HG03108 (cell line): ENCODE measurements at regions not wholly inside any gene's neighbourhood (a gene's known extent, or its start where the extent isn't known, plus 50 kb on each side); places are given as distances from the start of the nearest gene placed in this dataset.
"Not testable (repeated sequence)": the region's sequence is repeated elsewhere in the genome, so short reads cannot be mapped to it uniquely, and the experiment has no call there.

Experiments
- ATAC-seq: cut with Tn5 transposase; IDR thresholded peaks from one replicate; pipeline ENCODE4 v1.9.1; 2021; ENCODE audit warnings: moderate library complexity; ENCODE audit not compliant: unreplicated experiment

DNA sequence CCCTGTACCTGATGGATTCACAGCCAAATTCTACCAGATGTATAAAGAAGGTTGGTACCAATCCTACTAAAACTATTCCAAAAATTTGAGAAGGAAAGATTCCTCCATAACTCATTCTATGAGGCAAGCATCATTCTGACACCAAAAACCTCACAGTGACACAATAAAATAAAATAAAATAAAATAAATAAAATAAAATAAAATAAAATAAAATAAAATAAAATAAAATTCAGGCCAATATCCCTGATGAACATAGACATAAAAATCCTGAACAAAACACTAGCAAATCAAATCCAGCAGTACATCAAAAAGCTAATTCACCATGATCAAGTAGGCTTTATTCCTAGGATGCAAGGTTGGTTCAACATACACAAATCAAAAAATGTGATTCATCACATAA is 108.1 kb downstream of the PROX1 start:
- not testable (repeated sequence) for ATAC-seq

DNA sequence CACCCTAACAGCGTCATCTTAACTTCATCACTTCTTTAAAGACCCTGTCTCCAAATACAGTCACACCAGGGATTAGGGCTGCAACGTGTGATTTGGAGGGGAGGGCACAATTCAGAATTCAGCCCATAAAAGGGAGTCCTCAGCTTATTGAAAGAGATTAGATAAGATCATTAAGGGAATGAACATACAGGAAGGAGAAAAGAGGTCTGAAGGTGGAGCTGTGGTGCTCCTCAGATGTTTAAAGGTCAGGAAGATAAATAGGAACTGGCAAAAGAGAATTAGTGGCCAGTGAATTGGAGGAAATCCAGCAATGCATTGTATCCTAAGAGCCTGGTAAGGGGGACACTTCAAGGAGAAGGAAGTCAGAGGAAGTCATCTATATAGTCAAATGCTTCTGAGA is 113.5 kb downstream of the PROX1 start:
- ATAC-seq, result no peak

DNA sequence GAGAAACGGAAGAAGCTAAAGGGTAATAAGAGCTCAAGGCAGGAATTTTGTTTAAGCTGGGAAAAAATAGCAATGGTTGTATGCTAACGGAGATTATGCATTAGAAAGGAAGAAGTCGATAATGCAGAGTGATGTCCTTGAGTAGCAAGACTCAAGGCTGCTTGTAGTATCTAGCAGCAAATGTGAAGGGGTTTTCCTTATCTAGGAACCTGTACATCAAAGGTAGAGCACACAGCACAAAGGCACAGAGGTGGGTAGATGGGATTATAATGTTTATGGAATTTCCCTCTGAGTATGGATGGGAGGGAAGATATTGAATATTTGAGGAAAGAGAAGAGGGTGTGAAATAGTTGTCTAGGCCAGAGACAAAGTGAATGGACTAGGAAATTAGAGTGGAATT is 114.1 kb downstream of the PROX1 start:
- ATAC-seq, result no peak

DNA sequence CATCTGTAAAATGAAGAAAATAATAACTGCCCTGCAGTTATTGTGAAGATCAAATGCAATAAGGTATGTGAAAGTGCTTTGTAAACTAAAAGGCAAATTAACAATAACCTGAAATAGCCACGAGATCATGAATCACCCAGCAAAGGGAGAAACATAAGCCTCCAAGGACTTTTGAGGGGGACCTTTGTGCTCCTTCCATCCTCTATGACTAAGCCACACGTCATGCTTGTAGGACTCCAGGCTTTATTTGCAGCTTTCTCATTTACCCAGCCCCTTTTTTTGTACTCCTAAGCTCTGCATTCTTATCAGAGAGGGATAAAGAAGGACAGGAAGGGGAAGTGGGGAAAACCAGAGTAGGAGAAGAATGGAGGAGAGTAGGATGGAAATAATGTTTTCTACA is 115.1 kb downstream of the PROX1 start:
- no peak for ATAC-seq

DNA sequence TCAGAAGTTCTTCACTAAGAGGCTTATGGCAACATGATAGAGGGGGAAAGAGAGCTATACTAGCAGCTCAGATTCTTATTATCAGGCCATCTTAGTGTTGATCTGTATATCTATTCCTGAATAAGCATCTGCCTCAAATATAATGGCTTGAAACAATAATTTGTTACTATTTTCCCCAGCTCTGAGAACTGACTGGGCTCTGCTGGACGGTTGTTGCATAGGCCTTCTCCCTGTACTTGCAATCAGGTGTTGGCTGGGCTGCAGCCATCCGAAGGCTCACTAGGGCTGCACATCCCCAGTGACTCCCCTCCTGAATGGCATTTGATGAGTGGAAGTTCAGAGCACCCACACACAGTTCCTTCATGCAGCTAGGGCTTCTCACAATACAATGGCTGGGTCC is 116.0 kb downstream of the PROX1 start:
- no peak for ATAC-seq

DNA sequence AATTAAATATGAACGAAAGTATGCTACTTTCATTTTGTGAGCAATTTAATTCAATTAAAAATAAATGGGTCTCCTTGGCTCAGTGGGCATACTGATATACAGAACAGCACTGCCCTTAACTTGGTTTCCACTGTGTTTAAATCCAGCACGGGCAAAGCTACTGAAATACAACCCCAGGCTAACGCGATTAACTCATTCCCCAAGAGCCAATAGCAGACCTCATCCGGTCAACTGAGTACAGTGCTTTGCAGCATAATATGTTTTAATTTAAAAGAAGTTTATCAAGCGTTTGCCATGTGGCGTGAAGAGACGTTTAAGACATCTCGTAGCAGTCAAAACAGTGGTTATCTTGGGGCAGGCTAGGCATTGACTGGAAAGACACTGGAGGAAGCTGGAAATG is 118.6 kb downstream of the PROX1 start:
- ATAC-seq, result no peak

DNA sequence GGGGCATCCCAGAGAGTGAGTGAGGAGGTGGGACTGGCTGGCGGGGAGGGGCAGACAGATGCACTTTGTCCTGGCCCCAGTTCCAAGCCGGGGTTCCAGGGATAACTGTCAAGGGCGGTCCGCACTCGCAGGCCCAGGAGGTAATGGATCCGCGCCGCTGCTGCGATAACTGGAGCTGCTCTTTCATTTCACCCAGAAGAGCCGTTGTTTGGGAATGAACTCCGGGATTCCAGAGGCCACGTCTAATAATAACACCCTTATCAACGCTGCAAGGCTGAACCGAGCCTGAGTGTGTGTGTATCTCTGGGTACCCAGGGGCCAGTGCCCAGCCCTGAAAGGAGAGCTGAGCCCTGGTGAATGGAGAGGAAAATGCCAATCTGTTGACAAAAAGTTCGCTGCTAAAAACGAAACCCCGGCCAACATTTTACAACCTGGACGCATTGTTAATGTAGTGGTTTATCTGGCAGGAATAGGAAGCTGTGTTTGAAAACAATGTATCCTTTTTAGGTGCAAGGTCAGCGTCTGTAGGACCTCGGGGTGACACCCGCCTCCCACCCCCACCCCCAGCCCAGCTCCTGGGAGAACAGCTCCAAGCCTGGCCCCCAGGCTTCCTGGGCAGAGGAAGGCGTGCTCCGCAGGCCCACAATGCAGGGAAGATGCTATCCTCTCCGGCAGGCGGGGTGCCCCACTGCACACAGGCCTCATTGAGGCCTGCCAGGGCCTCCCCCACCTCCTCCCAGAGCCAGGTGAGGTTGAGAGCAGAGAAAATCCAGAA is 119.7 kb downstream of the PROX1 start:
- no peak for ATAC-seq

DNA sequence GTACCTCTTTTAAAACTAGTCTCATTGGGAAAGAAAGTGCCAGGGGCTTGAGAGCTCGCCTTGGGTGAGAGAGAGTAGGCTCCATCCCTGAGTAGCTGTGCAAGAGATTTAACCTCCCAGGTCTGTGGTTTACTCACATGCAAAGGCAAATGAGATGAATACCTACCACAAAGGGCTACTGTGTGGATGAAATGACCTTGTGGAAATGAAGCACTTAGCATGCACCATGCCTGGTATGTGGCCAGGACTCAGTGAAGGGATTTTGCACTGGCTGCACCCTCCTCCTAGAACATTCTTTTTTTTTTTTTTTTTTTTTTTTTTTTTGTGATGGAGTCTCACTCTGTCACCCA is 120.3 kb downstream of the PROX1 start:
- ATAC-seq, result no peak

DNA sequence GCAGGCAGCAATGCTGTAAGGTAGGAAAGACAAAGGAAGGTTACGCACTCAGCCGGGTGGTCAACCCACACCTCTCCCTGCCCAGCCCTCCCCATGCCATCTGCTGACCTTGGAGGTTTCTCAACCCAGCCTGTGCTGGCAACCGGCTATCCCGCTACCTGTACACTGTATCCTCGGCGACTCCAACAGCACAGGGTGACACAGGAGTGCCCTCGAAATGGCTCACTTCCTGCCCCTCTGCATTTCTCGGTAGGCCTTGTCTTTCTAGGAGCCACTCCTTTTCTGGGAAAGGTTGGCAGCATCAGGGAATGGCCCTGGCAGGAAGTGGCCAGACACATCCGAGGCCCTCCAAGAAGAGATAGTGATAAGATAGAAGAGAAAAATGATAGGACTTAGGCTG is 124.0 kb downstream of the PROX1 start:
- no peak for ATAC-seq

DNA sequence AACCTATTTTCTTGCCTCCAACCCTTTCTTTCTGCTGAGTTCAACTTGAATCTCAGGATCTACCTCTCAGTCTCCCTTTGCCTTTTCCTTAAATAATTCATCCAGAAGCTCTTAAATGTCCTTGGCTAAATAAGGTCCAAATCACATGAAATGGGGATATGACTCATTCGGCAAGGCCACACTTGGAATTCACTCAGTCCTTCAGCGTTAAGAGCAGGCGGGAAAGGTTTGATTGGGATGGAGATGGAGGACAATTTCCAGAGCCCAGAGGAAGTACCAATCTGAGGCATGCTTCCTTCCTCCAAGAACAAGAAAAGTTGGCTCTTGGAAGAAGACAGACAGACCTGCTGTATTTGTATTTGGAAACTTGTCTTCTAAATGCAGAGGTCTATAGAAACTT is 128.5 kb downstream of the PROX1 start:
- ATAC-seq, result no peak

DNA sequence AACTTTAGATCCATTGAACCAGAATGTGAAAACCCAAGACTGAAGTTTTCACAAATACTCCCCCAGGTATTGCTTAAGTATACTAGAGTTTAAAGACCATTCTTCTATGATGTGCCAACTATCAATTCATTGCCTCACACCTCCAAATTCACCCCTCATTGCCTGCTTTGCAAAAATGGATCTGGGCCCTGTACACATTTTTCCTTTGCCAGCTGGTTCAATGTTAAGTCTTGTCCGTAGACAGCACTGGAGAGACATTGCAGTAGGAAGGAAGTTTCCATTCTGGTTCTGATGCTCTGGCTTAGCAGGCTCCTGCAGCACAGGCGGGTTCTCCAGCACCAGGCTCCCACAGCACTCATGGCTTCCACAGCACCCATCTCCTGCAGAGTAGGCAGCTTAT is 130.0 kb downstream of the PROX1 start:
- no peak for ATAC-seq

DNA sequence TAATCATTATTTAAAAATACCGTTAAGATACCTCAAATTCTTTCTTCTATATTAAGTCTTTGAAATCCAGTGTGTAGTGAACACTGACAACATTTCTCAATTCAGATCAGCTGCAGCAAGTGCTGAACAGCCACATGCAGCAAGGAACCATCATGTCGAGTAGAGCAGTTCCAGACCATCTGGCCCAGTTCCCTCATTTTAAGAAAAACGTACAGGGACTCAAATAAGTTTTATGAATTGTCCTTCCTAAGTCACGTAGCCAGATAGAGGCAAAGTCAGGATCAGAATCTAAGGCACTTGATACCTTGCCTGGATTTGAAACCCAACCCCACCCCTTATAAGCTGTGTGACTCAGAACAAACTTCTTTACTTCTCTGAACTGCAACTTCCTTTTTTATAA is 132.4 kb downstream of the PROX1 start:
- no peak for ATAC-seq

DNA sequence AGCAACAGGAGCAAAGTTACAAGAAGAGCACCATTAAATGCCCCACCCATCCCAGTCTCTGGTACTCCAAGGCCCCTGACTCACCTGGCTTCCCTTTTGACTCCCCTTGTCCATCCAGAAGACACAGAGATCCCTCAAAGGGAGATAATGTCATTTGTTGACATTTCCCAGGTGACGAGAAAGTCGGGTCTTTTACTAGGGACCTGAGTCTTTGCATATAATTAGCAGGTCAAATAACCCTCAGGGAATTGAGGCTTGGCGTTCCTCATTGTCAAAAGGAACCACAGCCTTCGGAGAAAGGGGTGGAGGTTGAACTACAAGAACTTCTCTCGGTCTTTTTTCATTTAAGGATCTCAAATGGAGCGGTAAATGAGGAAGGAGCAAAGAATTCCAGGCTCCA is 133.2 kb downstream of the PROX1 start:
- no peak for ATAC-seq

DNA sequence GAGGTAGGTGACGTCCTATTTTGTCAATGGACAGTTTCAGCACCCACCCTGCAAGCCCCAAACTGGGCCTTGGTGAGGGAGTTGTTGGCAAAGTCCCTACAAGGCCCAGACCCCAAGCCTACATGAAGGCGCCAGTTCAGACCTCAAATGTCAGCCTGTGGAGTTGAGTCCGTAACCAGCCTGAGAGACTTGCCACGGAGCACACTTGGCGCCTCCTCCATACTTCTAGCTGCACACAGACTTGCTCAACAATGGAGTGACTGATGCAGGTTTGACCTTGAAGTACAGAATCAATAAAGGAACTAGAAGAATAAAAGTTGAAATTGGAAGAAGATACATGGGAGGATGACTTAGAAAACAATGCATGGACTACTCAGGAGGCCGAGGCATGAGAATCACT is 134.3 kb downstream of the PROX1 start:
- ATAC-seq, result no peak

DNA sequence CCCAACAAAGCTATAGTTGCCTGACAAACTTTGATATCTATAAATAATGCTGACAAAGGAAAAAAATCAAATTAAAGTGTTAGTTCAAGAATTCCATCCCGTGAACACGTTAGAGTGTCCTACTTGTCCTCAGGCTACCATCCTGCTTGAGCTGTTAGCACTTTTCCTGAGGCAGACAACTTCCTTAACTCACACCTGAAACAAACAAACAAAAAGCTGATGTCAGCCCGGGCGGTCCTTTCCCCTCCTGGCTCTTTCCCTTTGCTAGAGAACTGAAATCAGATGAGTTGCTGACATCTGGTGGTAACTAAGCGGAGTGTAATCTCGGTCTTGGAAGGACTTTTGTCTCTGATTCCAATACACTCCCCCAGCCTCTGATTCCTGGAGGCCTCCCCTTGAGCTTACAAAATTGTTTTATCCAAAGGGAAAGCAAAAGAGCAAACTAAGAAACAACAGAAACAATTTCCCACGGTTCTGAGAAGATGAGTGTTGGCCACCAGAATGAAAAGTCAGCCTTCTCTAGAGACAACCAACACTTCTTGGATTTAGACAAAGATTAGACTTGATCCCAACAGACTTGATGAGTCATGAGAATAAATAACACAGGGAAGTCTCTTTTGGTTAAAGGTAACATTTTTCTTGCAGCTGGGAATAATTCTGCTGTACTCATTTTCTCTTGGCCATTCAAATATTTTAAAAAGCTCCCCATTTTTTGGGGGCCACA is 135.4 kb downstream of the PROX1 start:
- ATAC-seq, result peak; percentile 63

DNA sequence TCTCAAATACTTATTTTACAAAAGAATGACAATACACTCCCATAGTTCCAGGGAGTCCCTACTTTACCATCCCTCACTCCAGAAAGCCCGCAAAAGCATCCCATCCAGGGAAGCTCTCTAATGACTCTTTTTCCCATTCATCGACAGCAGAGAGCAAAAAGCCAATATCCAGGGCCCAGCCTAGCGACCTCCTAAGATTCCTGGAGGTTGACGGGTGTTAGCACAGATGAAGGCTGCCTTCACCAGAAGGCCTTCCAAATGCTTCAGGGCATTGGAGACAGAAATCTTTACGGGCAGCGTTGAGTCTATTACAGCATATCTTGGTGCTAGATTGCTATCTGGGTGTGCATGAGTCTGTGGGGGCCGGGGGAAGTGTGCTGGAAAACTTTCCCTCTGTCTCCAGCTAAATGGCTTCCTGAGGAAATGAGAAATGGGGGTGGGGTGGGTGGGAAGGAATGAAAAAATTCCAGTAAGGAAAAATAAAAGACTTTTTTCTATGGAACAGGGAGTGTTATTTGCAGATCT is 136.6 kb downstream of the PROX1 start:
- no peak for ATAC-seq

DNA sequence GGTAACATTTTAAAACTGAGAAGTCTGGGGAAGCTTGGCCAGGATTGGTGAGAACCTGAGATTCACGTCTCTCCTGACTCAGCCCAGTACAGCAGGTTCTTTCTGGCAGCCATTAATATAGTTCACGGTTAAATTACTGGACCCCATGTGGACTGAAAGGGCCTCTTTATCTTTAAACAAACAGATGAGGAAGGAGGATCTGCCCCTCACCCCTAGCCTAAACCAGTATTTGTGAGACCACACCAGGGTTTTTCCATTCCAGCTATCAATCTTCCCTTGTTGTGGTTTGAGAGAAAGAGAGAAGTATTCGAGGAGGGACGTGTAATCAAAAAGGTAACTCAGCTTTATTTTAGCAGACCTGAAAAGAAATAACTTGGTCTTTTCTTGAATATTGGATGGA is 137.1 kb downstream of the PROX1 start:
- ATAC-seq, result no peak

DNA sequence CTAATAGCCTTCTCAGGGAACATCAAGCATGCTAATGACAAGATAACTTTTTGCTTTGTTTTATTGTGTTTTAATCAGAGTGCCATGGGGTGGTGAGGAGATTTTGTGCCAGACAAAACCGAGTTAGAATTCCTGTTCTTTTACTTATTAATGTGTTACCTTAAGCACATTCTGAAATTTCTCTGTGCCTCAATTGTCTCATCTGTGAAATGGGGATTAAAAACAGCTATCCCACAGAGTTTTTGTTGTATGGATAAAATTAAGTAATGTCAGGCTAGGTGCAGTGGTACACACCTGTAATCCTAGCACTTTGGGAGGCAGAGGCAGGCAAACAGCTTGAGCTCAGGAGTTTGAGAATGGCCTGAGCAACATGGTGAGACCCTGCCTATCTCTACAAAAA is 138.0 kb downstream of the PROX1 start:
- no peak for ATAC-seq

DNA sequence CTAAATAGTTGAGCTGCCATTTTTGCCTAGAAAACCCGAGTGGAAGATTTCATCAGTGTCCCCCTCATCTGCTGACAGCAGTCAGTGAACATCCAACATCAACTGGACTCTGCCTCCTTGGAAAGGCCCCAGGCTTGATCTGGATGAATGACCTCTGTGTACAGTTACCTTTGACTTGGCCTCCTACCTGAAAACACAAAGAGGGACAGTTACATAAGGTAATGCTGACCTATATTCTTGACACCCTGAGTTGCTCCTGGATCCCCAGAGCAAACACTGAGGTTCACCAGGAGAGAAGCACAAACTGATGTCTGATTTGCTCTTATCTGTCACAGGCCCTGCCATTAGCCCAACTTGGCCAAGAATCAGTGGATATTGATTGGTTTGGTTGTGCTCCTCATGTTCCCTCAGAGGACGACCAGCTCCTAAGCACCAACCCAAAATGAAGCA is 138.9 kb downstream of the PROX1 start:
- no peak for ATAC-seq

DNA sequence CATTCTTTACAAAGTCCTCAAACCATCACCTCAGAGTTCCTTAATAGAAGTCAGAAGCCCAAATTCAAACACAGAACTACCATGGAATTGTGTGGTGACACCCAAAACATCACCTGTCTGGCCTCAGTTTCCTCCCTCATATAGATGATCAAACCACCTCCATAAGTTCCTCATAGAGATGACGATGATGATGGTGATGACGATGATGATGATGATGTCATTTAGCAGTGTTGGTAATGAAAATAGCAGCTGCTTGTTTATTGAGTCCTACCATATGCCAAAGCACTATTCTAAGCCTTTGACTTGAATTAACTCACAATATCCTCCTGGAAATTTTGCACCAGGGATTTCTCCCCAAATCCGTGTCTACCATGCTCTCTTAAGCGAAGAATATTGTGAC is 139.9 kb downstream of the PROX1 start:
- no peak for ATAC-seq

DNA sequence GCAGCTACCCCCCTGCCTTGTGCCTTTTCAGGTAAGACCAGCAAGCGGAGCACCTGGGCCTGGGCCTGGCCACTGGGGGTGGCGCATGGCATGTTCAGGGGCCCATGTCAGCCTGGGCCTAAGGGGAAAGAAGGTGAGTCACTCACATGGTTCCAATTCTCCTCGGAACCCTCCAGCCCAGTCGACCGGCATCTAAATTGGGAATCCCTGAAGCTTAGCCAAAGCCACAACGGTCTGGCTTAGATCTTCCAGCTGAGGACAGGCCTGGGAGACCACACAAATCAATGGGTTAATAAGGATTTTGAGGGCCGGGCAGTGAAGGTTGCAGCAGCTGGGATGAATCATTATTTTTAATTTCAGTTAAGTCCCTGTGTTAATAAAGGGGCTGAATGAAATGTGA is 145.1 kb upstream of the SMYD2 start:
- ATAC-seq, result no peak

DNA sequence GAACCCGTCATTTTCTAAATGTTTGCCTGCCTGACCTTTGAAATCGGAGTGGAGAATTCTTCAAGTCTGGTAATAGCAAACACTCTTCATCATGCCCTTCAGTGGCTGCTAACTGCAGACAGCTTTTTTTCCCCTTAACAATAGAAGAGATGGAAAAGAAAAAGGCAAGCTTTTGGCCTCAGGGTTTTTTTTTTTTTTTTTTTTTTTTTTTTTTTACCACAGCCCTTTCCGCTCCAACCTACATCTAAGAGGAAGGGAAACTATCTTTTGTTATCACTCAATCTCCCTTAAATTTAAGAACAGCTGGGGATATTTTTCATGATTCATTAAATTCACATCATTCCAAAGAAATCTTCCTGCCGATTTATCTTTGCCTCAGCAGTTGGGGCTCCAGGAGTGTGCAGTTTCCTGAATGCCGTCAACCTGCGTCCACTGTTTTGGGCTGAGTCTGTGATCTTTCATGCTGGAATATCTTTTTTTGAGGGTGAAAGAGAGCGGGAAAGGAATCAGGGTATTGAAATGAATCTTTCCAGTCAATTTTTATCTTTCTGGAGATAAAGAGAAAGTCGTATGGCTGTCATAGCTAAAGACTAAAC is 144.5 kb upstream of the SMYD2 start:
- no peak for ATAC-seq
